ENCODE measurements at regions not wholly inside any gene's neighbourhood (a gene's known extent, or its start where the extent isn't known, plus 50 kb on each side); places are given as distances from the start of the nearest gene placed in this dataset.

DNA sequence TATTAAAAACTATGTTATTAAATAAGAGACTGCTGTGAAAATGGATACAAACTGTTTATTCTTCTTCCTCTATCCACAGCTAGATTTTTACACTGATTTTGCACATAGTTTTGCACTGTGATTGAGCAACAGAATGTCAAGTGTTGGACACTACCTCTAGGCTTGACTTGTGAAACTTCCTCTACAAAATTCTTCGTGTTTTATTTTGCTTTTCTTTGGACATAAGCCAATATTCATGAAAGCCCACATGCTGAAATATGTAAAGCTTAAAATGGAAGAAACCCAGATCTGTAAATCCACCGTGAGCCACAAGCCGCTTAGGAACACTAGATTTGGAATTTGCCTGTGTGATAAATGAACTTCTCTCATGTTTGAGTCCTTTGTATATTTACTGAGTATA lies 849.4 kb downstream of the FSTL5 start:
- TF ChIP-seq, protein P1, sequence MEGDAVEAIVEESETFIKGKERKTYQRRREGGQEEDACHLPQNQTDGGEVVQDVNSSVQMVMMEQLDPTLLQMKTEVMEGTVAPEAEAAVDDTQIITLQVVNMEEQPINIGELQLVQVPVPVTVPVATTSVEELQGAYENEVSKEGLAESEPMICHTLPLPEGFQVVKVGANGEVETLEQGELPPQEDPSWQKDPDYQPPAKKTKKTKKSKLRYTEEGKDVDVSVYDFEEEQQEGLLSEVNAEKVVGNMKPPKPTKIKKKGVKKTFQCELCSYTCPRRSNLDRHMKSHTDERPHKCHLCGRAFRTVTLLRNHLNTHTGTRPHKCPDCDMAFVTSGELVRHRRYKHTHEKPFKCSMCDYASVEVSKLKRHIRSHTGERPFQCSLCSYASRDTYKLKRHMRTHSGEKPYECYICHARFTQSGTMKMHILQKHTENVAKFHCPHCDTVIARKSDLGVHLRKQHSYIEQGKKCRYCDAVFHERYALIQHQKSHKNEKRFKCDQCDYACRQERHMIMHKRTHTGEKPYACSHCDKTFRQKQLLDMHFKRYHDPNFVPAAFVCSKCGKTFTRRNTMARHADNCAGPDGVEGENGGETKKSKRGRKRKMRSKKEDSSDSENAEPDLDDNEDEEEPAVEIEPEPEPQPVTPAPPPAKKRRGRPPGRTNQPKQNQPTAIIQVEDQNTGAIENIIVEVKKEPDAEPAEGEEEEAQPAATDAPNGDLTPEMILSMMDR (IDR thresholded peaks at IDR 0.05), result no peak
- TF ChIP-seq EZH2phosphoT487 (IDR thresholded peaks at IDR 0.05) (no peak), EZH2 (IDR thresholded peaks at IDR 0.05) (no peak)

All from neural progenitor cell (in vitro differentiated cells).